HCT116 (cell line): ENCODE measurements at regions not wholly inside any gene's neighbourhood (a gene's known extent, or its start where the extent isn't known, plus 50 kb on each side); places are given as distances from the start of the nearest gene placed in this dataset.

Experiments
- ATAC-seq: fragments of 200-7000 bp; cut with Tn5 transposase; 2 replicates; pipeline ENCODE4 v1.9.1; 2020; ENCODE audit warnings: mild to moderate bottlenecking, moderate library complexity
- BruUV-seq: library from RNA; stranded (reverse); fragments of 400-500 nt; replicated peaks from 2 replicates; lab custom pipeline; 2021; lab: Mats Ljungman, UMichigan
- CTCF ChIA-PET: fragments of 300-600 bp; sonication (Branson Sonifier 250); formaldehyde crosslinking; loops from one replicate; lab custom pipeline; 2021; ENCODE audit warnings: antibody characterized with exemption; lab: Charles Lee
- POLR2A ChIA-PET: fragments of 300-600, 350-600 bp; sonication (Branson Sonifier 250); formaldehyde crosslinking; loops from one replicate; lab custom pipeline; 2021; ENCODE audit warnings: antibody characterized with exemption; lab: Charles Lee
- RAD21 ChIA-PET, 2 experiments: fragments of 300-600 bp; sonication (Branson Sonifier 250); formaldehyde crosslinking; loops; one replicate each; lab custom pipeline; 2023; ENCODE audit warnings: low total read pairs in 2 of 2; ENCODE audit not compliant: uncharacterized antibody in 2 of 2, unreplicated experiment in 2 of 2, low non-redundant PET in 1 of 2; lab: Charles Lee
- DNase-seq: peaks from one replicate; pipeline ENCODE4 v3.0.0-alpha.2; 2010; ENCODE audit warnings: low read depth, low spot score
- H2AFZ ChIP-seq: fragments of 200-600 bp; shearing (Covaris generic), sonication (generic); 2 replicates; pipeline ENCODE4 v1.6.1; 2017; ENCODE audit warnings: low read depth, mixed run types, mixed read lengths, antibody characterized with exemption, low read length; ENCODE audit not compliant: poor library complexity, severe bottlenecking
- H3K27ac ChIP-seq: 2 replicates; pipeline ENCODE4 v1.5.1; 2012; ENCODE audit warnings: low read depth, low read length
- H3K27me3 ChIP-seq: fragments of 200-600 bp; sonication (generic); 2 replicates; pipeline ENCODE4 v1.6.1; 2016; ENCODE audit warnings: mixed run types, low read length, mixed read lengths; ENCODE audit not compliant: insufficient read depth
- H3K36me3 ChIP-seq, 2 experiments: fragments of 200-500 bp in 1 of 2; fragments of 200-600 bp in 1 of 2; sonication (Bioruptor generic) in 1 of 2; sonication (generic) in 1 of 2; 2 replicates each; pipeline versions ENCODE4 v1.5.1 to v1.6.1; 2014 to 2016; ENCODE audit warnings: low read length in 2 of 2, inconsistent platforms in 1 of 2, mixed read lengths in 1 of 2, mixed run types in 1 of 2; ENCODE audit not compliant: insufficient read depth in 2 of 2, control insufficient read depth in 1 of 2
- H3K4me1 ChIP-seq, 2 experiments: fragments of 200-600 bp in 1 of 2; sonication (generic) in 1 of 2; 2 replicates each; pipeline versions ENCODE4 v1.5.1 to v1.6.1; 2012 to 2017; ENCODE audit warnings: low read length in 2 of 2, inconsistent platforms in 1 of 2, mild to moderate bottlenecking in 1 of 2, mixed read lengths in 1 of 2, mixed run types in 1 of 2, moderate library complexity in 1 of 2; ENCODE audit not compliant: insufficient read depth in 2 of 2, control insufficient read depth in 1 of 2
- H3K4me2 ChIP-seq: fragments of 200-600 bp; sonication (generic); 2 replicates; pipeline ENCODE4 v1.6.1; 2017; ENCODE audit warnings: mixed run types, low read length, mixed read lengths
- H3K4me3 ChIP-seq, 2 experiments: fragments of 200-600 bp in 1 of 2; sonication (generic) in 1 of 2; replicated peaks in 1 of 2; 2 replicates each; pipeline ENCODE4 v1.5.1; 2011 to 2016; ENCODE audit warnings: low read length in 2 of 2, control low read depth in 1 of 2, low read depth in 1 of 2, mild to moderate bottlenecking in 1 of 2, mixed read lengths in 1 of 2, mixed run types in 1 of 2
- H3K79me2 ChIP-seq: fragments of 200-600 bp; sonication (generic); 2 replicates; pipeline ENCODE4 v1.6.1; 2017; ENCODE audit warnings: mild to moderate bottlenecking, mixed run types, low read length, moderate library complexity, mixed read lengths; ENCODE audit not compliant: insufficient read depth
- H3K9ac ChIP-seq: fragments of 200-600 bp; sonication (generic); 2 replicates; pipeline ENCODE4 v1.6.1; 2016; ENCODE audit warnings: low read length, mixed read lengths
- H3K9me2 ChIP-seq: fragments of 200-600 bp; sonication (generic), shearing (Covaris generic); 2 replicates; pipeline ENCODE4 v1.6.1; 2017; ENCODE audit warnings: mixed run types, mild to moderate bottlenecking, moderate library complexity; ENCODE audit not compliant: insufficient read depth
- H3K9me3 ChIP-seq, 2 experiments: fragments of 200-500 bp in 1 of 2; fragments of 200-600 bp in 1 of 2; sonication (Bioruptor generic) in 1 of 2; sonication (generic) in 1 of 2; 2 replicates each; pipeline ENCODE4 v1.6.1; 2014 to 2017; ENCODE audit warnings: low read length in 2 of 2, mixed read lengths in 2 of 2, inconsistent platforms in 1 of 2, low read depth in 1 of 2, mild to moderate bottlenecking in 1 of 2, mixed run types in 1 of 2, moderate library complexity in 1 of 2; ENCODE audit not compliant: control insufficient read depth in 1 of 2, insufficient read depth in 1 of 2
- H4K20me1 ChIP-seq: fragments of 200-600 bp; sonication (generic), shearing (Covaris generic); 2 replicates; pipeline ENCODE4 v1.6.1; 2017; ENCODE audit warnings: mixed run types, mild to moderate bottlenecking, moderate library complexity; ENCODE audit not compliant: insufficient read depth
- CEBPB ChIP-seq: IDR thresholded peaks from 2 replicates; pipeline ENCODE4 v1.6.1; 2012; ENCODE audit warnings: low read depth
- EZH2phosphoT487 ChIP-seq: fragments of 200-600 bp; IDR thresholded peaks from 2 replicates; pipeline ENCODE4 v1.6.1; 2018; ENCODE audit warnings: antibody characterized with exemption, borderline replicate concordance
- FOSL1 ChIP-seq: IDR thresholded peaks from 2 replicates; pipeline ENCODE4 v1.6.1; 2012; ENCODE audit warnings: low read depth
- TCF7L2 ChIP-seq: IDR thresholded peaks from 2 replicates; pipeline ENCODE4 v1.7.0; 2011; ENCODE audit warnings: borderline replicate concordance, inconsistent platforms; ENCODE audit not compliant: insufficient read depth, insufficient read length; ENCODE audit errors: extremely low read depth
- ZBTB33 ChIP-seq: IDR thresholded peaks from 2 replicates; pipeline ENCODE4 v1.6.1; 2011; ENCODE audit warnings: mild to moderate bottlenecking, low read length, moderate library complexity; ENCODE audit not compliant: insufficient replicate concordance; ENCODE audit errors: extremely low read depth
- intact Hi-C: fragments of 100-400 bp; cut with micrococcal nuclease; formaldehyde crosslinking; loops from 2 replicates; pipeline ENCODE4 v1.10.0; 2022

GRCh38 chr3:104735691-104736090 is 631.0 kb upstream of the ALCAM start (continued):
- no peak for TF ChIP-seq TCF7L2
- TF ChIP-seq, all 23 proteins: peak for 0

- no peak overlapping the region for H3K4me3 ChIP-seq
- H4K20me1 ChIP-seq, result no peaks in the 10 kb centered on the region
- BruUV-seq, result no TSS peak
Measured at GRCh38 chr3:104738271-104738670, 628.4 kb upstream of the ALCAM start.

More at GRCh38 chr3:104738271-104738670, 628.4 kb upstream of the ALCAM start:
- Histone ChIP-seq H3K27ac (no peak overlapping the region), H3K4me2 (no peak overlapping the region), H3K9me2 (no peaks in the 10 kb centered on the region), H3K4me1 (no peaks in the 10 kb centered on the region), H3K9me3 (no peaks in the 10 kb centered on the region), H3K9ac (no peak overlapping the region), H3K79me2 (no peaks in the 10 kb centered on the region), H3K27me3 (no peaks in the 10 kb centered on the region), H2AFZ (no peak overlapping the region), H3K36me3 (no peaks in the 10 kb centered on the region)
- ATAC-seq, result no peak
- RAD21 ChIA-PET, result no interaction called here
- CTCF ChIA-PET, result no interaction called here
- no peak for DNase-seq
- intact Hi-C loops, result no loop called here
- TF ChIP-seq CEBPB (no peak), FOSL1 (no peak), EZH2phosphoT487 (no peak), ZBTB33 (no peak)
- POLR2A ChIA-PET, result no interaction called here
